ENCODE measurements at regions not wholly inside any gene's neighbourhood (a gene's known extent, or its start where the extent isn't known, plus 50 kb on each side); places are given as distances from the start of the nearest gene placed in this dataset.

- TF ChIP-seq CTCF (IDR thresholded peaks at IDR 0.05): no peak
- TF ChIP-seq POLR2A (IDR thresholded peaks at IDR 0.05): no peak
Observed at GRCh38 chr7:25522727-25523126, 294.4 kb upstream of the NPVF start.
